ENCODE measurements at regions not wholly inside any gene's neighbourhood (a gene's known extent, or its start where the extent isn't known, plus 50 kb on each side); places are given as distances from the start of the nearest gene placed in this dataset.

GRCh38 chr6:139801571-139802321, 427.3 kb upstream of the CITED2 start:
- TF ChIP-seq CTCF (IDR thresholded peaks at IDR 0.05) (no peak), POLR2A (IDR thresholded peaks at IDR 0.05) (no peak)
